ENCODE measurements at regions not wholly inside any gene's neighbourhood (a gene's known extent, or its start where the extent isn't known, plus 50 kb on each side); places are given as distances from the start of the nearest gene placed in this dataset.

GRCh38 chr1:199724049-199724448 lies 303.5 kb upstream of the NR5A2 start:
- DNase-seq (ENCODE audit: low read depth): no peak
- no peak overlapping the region for H3K4me3 ChIP-seq (ENCODE audit: low read length)
- no peak for TF ChIP-seq CTCF (conservative IDR thresholded peaks at IDR 0.05; ENCODE audit: low read length)

GRCh38 chr1:199725002-199725565 lies 302.4 kb upstream of the NR5A2 start:
- DNase-seq (ENCODE audit: low read depth): no peak
- no peak for TF ChIP-seq CTCF (conservative IDR thresholded peaks at IDR 0.05; ENCODE audit: low read length)
- H3K4me3 ChIP-seq (ENCODE audit: low read length): no peak overlapping the region

DNA sequence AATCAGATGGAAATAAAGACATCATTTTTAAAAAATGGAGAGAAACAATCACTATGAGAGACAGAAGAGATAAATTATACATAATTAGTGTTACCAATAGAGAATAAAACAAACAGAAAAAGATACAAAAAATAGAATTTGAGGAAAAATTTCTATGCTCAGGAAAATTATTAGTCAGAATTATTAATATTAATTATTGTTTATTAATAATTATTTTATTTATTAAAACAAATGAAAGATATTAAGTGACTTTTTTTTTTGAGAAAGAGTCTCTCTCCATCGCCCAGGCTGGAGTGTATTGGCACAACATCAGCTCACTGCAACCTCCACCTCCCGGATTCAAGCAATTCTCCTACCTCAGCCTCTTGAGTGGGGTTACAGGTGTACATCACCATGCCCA lies 299.8 kb upstream of the NR5A2 start:
- no peak for DNase-seq (ENCODE audit: low read depth)
- no peak for TF ChIP-seq CTCF (conservative IDR thresholded peaks at IDR 0.05; ENCODE audit: low read length)
- H3K4me3 ChIP-seq (ENCODE audit: low read length): no peak overlapping the region

DNA sequence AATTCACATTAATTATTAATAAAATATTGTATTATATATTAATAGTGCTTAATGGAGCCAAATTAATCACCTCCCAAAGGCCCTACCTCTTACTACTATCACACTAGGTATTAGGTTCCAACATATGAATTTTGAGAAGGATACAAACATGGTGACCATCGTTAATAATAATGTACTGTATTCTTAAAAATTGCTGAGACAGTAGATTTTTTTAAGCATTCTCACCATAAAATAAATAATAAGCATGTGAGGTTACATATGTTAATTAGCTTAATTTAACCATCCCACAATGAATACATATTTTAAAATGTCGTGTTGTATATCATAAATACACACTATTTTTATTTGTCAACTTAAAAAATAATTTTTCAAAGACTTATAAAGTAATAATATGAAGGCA lies 299.2 kb upstream of the NR5A2 start:
- TF ChIP-seq CTCF (conservative IDR thresholded peaks at IDR 0.05; ENCODE audit: low read length): no peak
- no peak overlapping the region for H3K4me3 ChIP-seq (ENCODE audit: low read length)
- DNase-seq (ENCODE audit: low read depth): no peak

GRCh38 chr1:199733125-199733524 lies 294.4 kb upstream of the NR5A2 start:
- H3K4me3 ChIP-seq (ENCODE audit: low read length): no peak overlapping the region
- DNase-seq (ENCODE audit: low read depth): no peak
- no peak for TF ChIP-seq CTCF (conservative IDR thresholded peaks at IDR 0.05; ENCODE audit: low read length)

GRCh38 chr1:199734186-199734585 lies 293.3 kb upstream of the NR5A2 start:
- no peak for TF ChIP-seq CTCF (conservative IDR thresholded peaks at IDR 0.05; ENCODE audit: low read length)
- H3K4me3 ChIP-seq (ENCODE audit: low read length): no peak overlapping the region
- DNase-seq (ENCODE audit: low read depth): no peak

GRCh38 chr1:199735660-199736059 lies 291.9 kb upstream of the NR5A2 start:
- no peak for DNase-seq (ENCODE audit: low read depth)
- TF ChIP-seq CTCF (conservative IDR thresholded peaks at IDR 0.05; ENCODE audit: low read length): no peak
- no peak overlapping the region for H3K4me3 ChIP-seq (ENCODE audit: low read length)

Measured in AG10803 (cell line).